Activated B cell treated with CpG ODN at 0.5 μM for 24 hours (primary cell): ENCODE measurements at regions not wholly inside any gene's neighbourhood (a gene's known extent, or its start where the extent isn't known, plus 50 kb on each side); places are given as distances from the start of the nearest gene placed in this dataset.

Source experiments
- ATAC-seq: fragments of 200-7000 bp; cut with Tn5 transposase; one replicate; pipeline ENCODE4 v1.10.0; 2021; ENCODE audit warnings: low read depth, mild to moderate bottlenecking, moderate library complexity
- CTCF ChIA-PET: fragments of 350-600 bp; sonication (Branson Sonifier 250); formaldehyde crosslinking; loops from one replicate; lab custom pipeline; 2021; ENCODE audit warnings: antibody characterized with exemption; lab: Charles Lee
- POLR2A ChIA-PET: fragments of 350-600 bp; sonication (Branson Sonifier 250); formaldehyde crosslinking; loops from one replicate; lab custom pipeline; 2021; ENCODE audit warnings: antibody characterized with exemption; lab: Charles Lee
- DNase-seq: peaks from one replicate; pipeline ENCODE4 v3.0.0; 2022
- H3K27ac Mint-ChIP-seq: one replicate; pipeline ENCODE4 v1.8.0; 2020; ENCODE audit warnings: mixed read lengths
- H3K27me3 Mint-ChIP-seq: one replicate; pipeline ENCODE4 v1.8.0; 2021; ENCODE audit warnings: mixed read lengths
- H3K36me3 Mint-ChIP-seq: one replicate; pipeline ENCODE4 v1.8.0; 2021; ENCODE audit warnings: low read depth, mixed read lengths
- H3K4me1 Mint-ChIP-seq: one replicate; pipeline ENCODE4 v1.8.0; 2021; ENCODE audit warnings: mixed read lengths
- H3K4me3 Mint-ChIP-seq: one replicate; pipeline ENCODE4 v1.8.0; 2020; ENCODE audit warnings: mild to moderate bottlenecking, mixed read lengths
- H3K9me3 Mint-ChIP-seq: one replicate; pipeline ENCODE4 v1.8.0; 2020; ENCODE audit warnings: mixed read lengths
- CTCF ChIP-seq: fragments of 200-600 bp; IDR thresholded peaks from one replicate; pipeline ENCODE4 v1.8.0; 2022; ENCODE audit warnings: antibody characterized with exemption, mild to moderate bottlenecking
- intact Hi-C: fragments of 100-400 bp; cut with micrococcal nuclease; formaldehyde crosslinking; loops from one replicate; pipeline ENCODE4 v1.15.1; 2024

GRCh38 chr10:6699336-6699735, 119.3 kb upstream of the PRKCQ start:
- ChIA-PET CTCF (no interaction called here), POLR2A (no interaction called here)
- DNase-seq (no peak), ATAC-seq (no peak)
- Mint-ChIP-seq H3K9me3 (no peaks in the 10 kb centered on the region), H3K4me3 (no peak overlapping the region), H3K27me3 (peaks cover 2% of the 10 kb centered on the region), H3K36me3 (no peaks in the 10 kb centered on the region), H3K4me1 (no peaks in the 10 kb centered on the region), H3K27ac (no peak overlapping the region)
- intact Hi-C loops, result no loop called here
- TF ChIP-seq CTCF, result no peak

- ChIA-PET POLR2A (no interaction called here), CTCF (no interaction called here)
- no peak for ATAC-seq
- Mint-ChIP-seq H3K4me3 (no peak overlapping the region), H3K9me3 (no peaks in the 10 kb centered on the region), H3K4me1 (no peaks in the 10 kb centered on the region), H3K27ac (no peak overlapping the region), H3K36me3 (no peaks in the 10 kb centered on the region), H3K27me3 (peaks cover 15% of the 10 kb centered on the region)
- intact Hi-C loops, result no loop called here
- DNase-seq, result no peak
- no peak for TF ChIP-seq CTCF
Measured at GRCh38 chr10:6695519-6695918, 115.4 kb upstream of the PRKCQ start.

- no peak for ATAC-seq
- H3K4me3 Mint-ChIP-seq, result no peak overlapping the region
- H3K27ac Mint-ChIP-seq, result no peak overlapping the region
- intact Hi-C loops, result no loop called here
- no peaks in the 10 kb centered on the region for H3K36me3 Mint-ChIP-seq
- TF ChIP-seq CTCF, result no peak
- no peaks in the 10 kb centered on the region for H3K4me1 Mint-ChIP-seq
- H3K27me3 Mint-ChIP-seq, result peaks cover 13% of the 10 kb centered on the region
- POLR2A ChIA-PET, result no interaction called here
- no peak for DNase-seq
- no peaks in the 10 kb centered on the region for H3K9me3 Mint-ChIP-seq
- CTCF ChIA-PET, result no interaction called here
Measured at GRCh38 chr10:6694447-6695140, 114.5 kb upstream of the PRKCQ start.

- ChIA-PET POLR2A (no interaction called here), CTCF (no interaction called here)
- Mint-ChIP-seq H3K27ac (no peak overlapping the region), H3K36me3 (no peaks in the 10 kb centered on the region), H3K4me1 (no peaks in the 10 kb centered on the region), H3K27me3 (peaks cover 16% of the 10 kb centered on the region), H3K9me3 (no peaks in the 10 kb centered on the region), H3K4me3 (no peak overlapping the region)
- ATAC-seq (no peak), DNase-seq (no peak)
- TF ChIP-seq CTCF, result no peak
- intact Hi-C loops, result no loop called here
Measured at GRCh38 chr10:6692856-6693255, 112.8 kb upstream of the PRKCQ start.

GRCh38 chr10:6692103-6692502, 112.0 kb upstream of the PRKCQ start:
- intact Hi-C loops, result no loop called here
- H3K27me3 Mint-ChIP-seq, result peaks cover 19% of the 10 kb centered on the region
- ATAC-seq (no peak), DNase-seq (no peak)
- no peak overlapping the region for H3K27ac Mint-ChIP-seq
- no peaks in the 10 kb centered on the region for H3K4me1 Mint-ChIP-seq
- H3K36me3 Mint-ChIP-seq, result no peaks in the 10 kb centered on the region
- ChIA-PET CTCF (no interaction called here), POLR2A (no interaction called here)
- H3K4me3 Mint-ChIP-seq, result no peak overlapping the region
- no peak for TF ChIP-seq CTCF
- H3K9me3 Mint-ChIP-seq, result no peaks in the 10 kb centered on the region
